CD14-positive monocyte (primary cell): ENCODE measurements at regions not wholly inside any gene's neighbourhood (a gene's known extent, or its start where the extent isn't known, plus 50 kb on each side); places are given as distances from the start of the nearest gene placed in this dataset.

Experiments
- DNase-seq, 3 donors: peaks; one replicate each; pipeline ENCODE4 v3.0.0-alpha.2; 2011 to 2022
- H2AFZ ChIP-seq: 2 replicates; pipeline ENCODE4 v1.6.0; 2012; ENCODE audit warnings: mild to moderate bottlenecking, low read depth, low read length, inconsistent platforms; ENCODE audit not compliant: insufficient read depth, poor library complexity, severe bottlenecking
- H3K27ac ChIP-seq, 2 donors: 1 replicate in 1 of 2; 2 replicates in 1 of 2; pipeline ENCODE4 v1.5.1; 2012 to 2013; ENCODE audit warnings: low read length in 2 of 2, control low read depth in 1 of 2, inconsistent platforms in 1 of 2, low read depth in 1 of 2, mild to moderate bottlenecking in 1 of 2
- H3K27me3 ChIP-seq, 2 donors: one replicate each; pipeline versions ENCODE4 v1.6.0 to v1.6.1; 2011 to 2013; ENCODE audit warnings: low read length in 2 of 2; ENCODE audit not compliant: control insufficient read depth in 2 of 2, insufficient read depth in 2 of 2
- H3K36me3 ChIP-seq, 2 donors: replicated peaks in 1 of 2; 1 replicate in 1 of 2; 2 replicates in 1 of 2; pipeline versions ENCODE4 v1.5.1 to v1.6.1; 2012 to 2013; ENCODE audit warnings: low read length in 2 of 2, control low read depth in 1 of 2, inconsistent platforms in 1 of 2, mild to moderate bottlenecking in 1 of 2; ENCODE audit not compliant: insufficient read depth in 2 of 2, control insufficient read depth in 1 of 2
- H3K4me1 ChIP-seq, 2 donors: 1 replicate in 1 of 2; 2 replicates in 1 of 2; pipeline versions ENCODE4 v1.5.1 to v1.6.1; 2012 to 2013; ENCODE audit warnings: low read length in 2 of 2, control low read depth in 1 of 2, inconsistent platforms in 1 of 2, mild to moderate bottlenecking in 1 of 2, moderate library complexity in 1 of 2; ENCODE audit not compliant: insufficient read depth in 2 of 2, control insufficient read depth in 1 of 2
- H3K4me2 ChIP-seq: replicated peaks from 2 replicates; pipeline ENCODE3; 2012; ENCODE audit warnings: low read length, moderate library complexity, mild to moderate bottlenecking; ENCODE audit not compliant: poor library complexity, severe bottlenecking; ENCODE audit errors: extremely low read depth
- H3K4me3 ChIP-seq, 3 experiments: fragments of 200-600 bp in 1 of 3; sonication (generic) in 1 of 3; replicated peaks in 1 of 3; 1 replicate in 2 of 3; 2 replicates in 1 of 3; pipeline ENCODE4 v1.5.1; 2011 to 2013; ENCODE audit warnings: low read length in 3 of 3, mild to moderate bottlenecking in 3 of 3, control low read depth in 2 of 3, low read depth in 2 of 3, inconsistent platforms in 1 of 3, moderate library complexity in 1 of 3
- H3K79me2 ChIP-seq: 2 replicates; pipeline ENCODE4 v1.6.0; 2012; ENCODE audit warnings: mild to moderate bottlenecking, control low read depth, inconsistent platforms, low read length, moderate library complexity; ENCODE audit not compliant: insufficient read depth
- H3K9ac ChIP-seq: 2 replicates; pipeline ENCODE4 v1.6.0; 2017; ENCODE audit warnings: low read length, mild to moderate bottlenecking; ENCODE audit not compliant: insufficient read depth, poor library complexity, severe bottlenecking
- H3K9me3 ChIP-seq, 2 donors: replicated peaks in 1 of 2; 1 replicate in 1 of 2; 2 replicates in 1 of 2; pipeline versions ENCODE4 v1.5.1 to v1.6.1; 2012 to 2013; ENCODE audit warnings: low read length in 2 of 2, control low read depth in 1 of 2; ENCODE audit not compliant: control insufficient read depth in 1 of 2, insufficient read depth in 1 of 2
- H4K20me1 ChIP-seq: 2 replicates; pipeline ENCODE4 v1.6.0; 2012; ENCODE audit warnings: mild to moderate bottlenecking, low read length, control low read depth, moderate library complexity; ENCODE audit not compliant: insufficient read depth
- H3K27ac Mint-ChIP-seq, 7 donors: one replicate each; pipeline ENCODE4 v1.8.0; 2020; ENCODE audit warnings: mild to moderate bottlenecking in 7 of 7, mixed read lengths in 7 of 7, moderate library complexity in 6 of 7, inconsistent platforms in 2 of 7
- H3K27me3 Mint-ChIP-seq, 3 donors: one replicate each; pipeline ENCODE4 v1.8.0; 2021 to 2022; ENCODE audit warnings: low read depth in 3 of 3, mild to moderate bottlenecking in 3 of 3, mixed read lengths in 3 of 3, moderate library complexity in 3 of 3, inconsistent platforms in 1 of 3
- H3K36me3 Mint-ChIP-seq, 2 donors: one replicate each; pipeline ENCODE4 v1.8.0; 2020; ENCODE audit warnings: mixed read lengths in 2 of 2, inconsistent platforms in 1 of 2, mild to moderate bottlenecking in 1 of 2
- H3K4me1 Mint-ChIP-seq: one replicate; pipeline ENCODE4 v1.8.0; 2020; ENCODE audit warnings: mild to moderate bottlenecking, mixed read lengths
- H3K4me3 Mint-ChIP-seq, 2 donors: one replicate each; pipeline ENCODE4 v1.8.0; 2020; ENCODE audit warnings: mild to moderate bottlenecking in 2 of 2, mixed read lengths in 2 of 2, moderate library complexity in 1 of 2
- H3K9me3 Mint-ChIP-seq, 7 donors: one replicate each; pipeline ENCODE4 v1.8.0; 2020 to 2022; ENCODE audit warnings: mixed read lengths in 7 of 7, mild to moderate bottlenecking in 6 of 7, moderate library complexity in 6 of 7, inconsistent platforms in 2 of 7
- CTCF ChIP-seq: fragments of 200-600 bp; IDR thresholded peaks from one replicate; pipeline ENCODE4 v1.8.0; 2022; ENCODE audit warnings: antibody characterized with exemption, mild to moderate bottlenecking
- WGBS: methylation state at CpG from one replicate; pipeline ENCODE4 v1.1.5; 2013; ENCODE audit warnings: missing lambda C conversion rate; ENCODE audit not compliant: insufficient coverage; 5-methylcytosine and 5-hydroxymethylcytosine counted together
- intact Hi-C, 2 donors: fragments of 100-400 bp; cut with micrococcal nuclease; formaldehyde crosslinking; loops; one replicate each; pipeline versions ENCODE4 v1.15.0 to v1.15.1; 2023

- Histone ChIP-seq H3K27me3 (no peaks in the 10 kb centered on the region), H2AFZ (no peak overlapping the region), H3K9ac (no peak overlapping the region), H3K9me3 (no peaks in the 10 kb centered on the region), H3K27ac (no peak overlapping the region), H3K4me1 (no peaks in the 10 kb centered on the region), H3K36me3 (no peaks in the 10 kb centered on the region), H3K4me2 (no peak overlapping the region), H3K79me2 (no peaks in the 10 kb centered on the region), H3K4me3 (no peak overlapping the region), H4K20me1 (no peaks in the 10 kb centered on the region)
- H3K27ac Mint-ChIP-seq, result no peak overlapping the region
- no peaks in the 10 kb centered on the region for H3K27me3 Mint-ChIP-seq
- no peak for DNase-seq
- 80% methylated on average over 4 of the region's 6 CpGs for WGBS
- no peak overlapping the region for H3K4me3 Mint-ChIP-seq
- no peak for TF ChIP-seq CTCF
- H3K36me3 Mint-ChIP-seq, result no peaks in the 10 kb centered on the region
- intact Hi-C loops, result no loop called here
- H3K4me1 Mint-ChIP-seq, result no peaks in the 10 kb centered on the region
- H3K9me3 Mint-ChIP-seq, result no peaks in the 10 kb centered on the region
These were observed 557.2 kb downstream of the TOX3 start for GRCh38 chr16:51989637-51990230.

DNA sequence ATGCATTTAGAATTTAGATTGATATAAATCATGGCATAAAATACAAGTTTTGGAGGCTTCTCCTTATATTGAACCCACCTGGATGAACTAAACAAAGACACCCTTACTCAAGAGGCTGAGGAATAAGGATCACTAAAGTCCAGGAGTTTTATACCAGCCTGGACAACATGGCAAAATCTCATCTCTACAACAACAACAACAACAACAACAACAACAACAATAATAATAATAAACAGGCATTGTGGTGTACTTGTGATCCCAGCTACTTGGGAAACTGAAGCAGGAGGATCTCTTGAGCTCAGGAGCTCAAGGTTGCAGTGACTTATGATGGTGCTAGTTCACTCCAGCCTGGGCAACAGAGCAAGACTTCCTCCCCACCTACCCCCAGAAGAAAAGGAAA, 558.0 kb downstream of the TOX3 start:
- Histone ChIP-seq H2AFZ (no peak overlapping the region), H3K27ac (no peak overlapping the region), H3K4me3 (no peak overlapping the region), H3K79me2 (no peaks in the 10 kb centered on the region), H3K9me3 (no peaks in the 10 kb centered on the region), H3K4me2 (no peak overlapping the region), H3K9ac (no peak overlapping the region), H3K27me3 (no peaks in the 10 kb centered on the region), H4K20me1 (no peaks in the 10 kb centered on the region), H3K36me3 (no peaks in the 10 kb centered on the region), H3K4me1 (no peaks in the 10 kb centered on the region)
- no peak for DNase-seq
- H3K4me1 Mint-ChIP-seq, result no peaks in the 10 kb centered on the region
- no peak overlapping the region for H3K27ac Mint-ChIP-seq
- H3K36me3 Mint-ChIP-seq, result no peaks in the 10 kb centered on the region
- no peaks in the 10 kb centered on the region for H3K9me3 Mint-ChIP-seq
- H3K4me3 Mint-ChIP-seq, result no peak overlapping the region
- intact Hi-C loops, result no loop called here
- H3K27me3 Mint-ChIP-seq, result no peaks in the 10 kb centered on the region
- TF ChIP-seq CTCF, result no peak
